SK-N-SH (cell line): ENCODE measurements at regions not wholly inside any gene's neighbourhood (a gene's known extent, or its start where the extent isn't known, plus 50 kb on each side); places are given as distances from the start of the nearest gene placed in this dataset.

Experiments used
- FOXM1 ChIP-seq: IDR thresholded peaks from 2 replicates; pipeline ENCODE4 v1.4.0; 2012; ENCODE audit warnings: low read depth, mild to moderate bottlenecking
- GABPA ChIP-seq: IDR thresholded peaks from 2 replicates; pipeline ENCODE4 v1.4.0; 2012; ENCODE audit warnings: low read depth, mild to moderate bottlenecking
- RAD21 ChIP-seq: IDR thresholded peaks from 2 replicates; pipeline ENCODE4 v1.6.1; 2012; ENCODE audit warnings: mild to moderate bottlenecking, low read length
- RCOR1 ChIP-seq: fragments of 150-350 bp; IDR thresholded peaks from 2 replicates; pipeline ENCODE4 v1.6.1; 2017; ENCODE audit warnings: antibody characterized with exemption, low read length
- RXRA ChIP-seq: IDR thresholded peaks from 2 replicates; pipeline ENCODE4 v1.4.0; 2012; ENCODE audit warnings: low read depth, mild to moderate bottlenecking, borderline replicate concordance
- TAF1 ChIP-seq: IDR thresholded peaks from 2 replicates; pipeline ENCODE4 v1.6.1; 2012; ENCODE audit warnings: low read depth, mild to moderate bottlenecking, low read length, moderate library complexity, borderline replicate concordance
- TEAD4 ChIP-seq: IDR thresholded peaks from 2 replicates; pipeline ENCODE4 v1.4.0; 2012; ENCODE audit warnings: mild to moderate bottlenecking, borderline replicate concordance; ENCODE audit not compliant: insufficient read depth
- TF ChIP-seq, protein P1 (sequence below): fragments of 200-600 bp; sonication (generic); IDR thresholded peaks from 2 replicates; pipeline ENCODE4 v1.6.1; 2017; ENCODE audit warnings: antibody characterized with exemption, mild to moderate bottlenecking, moderate library complexity

DNA sequence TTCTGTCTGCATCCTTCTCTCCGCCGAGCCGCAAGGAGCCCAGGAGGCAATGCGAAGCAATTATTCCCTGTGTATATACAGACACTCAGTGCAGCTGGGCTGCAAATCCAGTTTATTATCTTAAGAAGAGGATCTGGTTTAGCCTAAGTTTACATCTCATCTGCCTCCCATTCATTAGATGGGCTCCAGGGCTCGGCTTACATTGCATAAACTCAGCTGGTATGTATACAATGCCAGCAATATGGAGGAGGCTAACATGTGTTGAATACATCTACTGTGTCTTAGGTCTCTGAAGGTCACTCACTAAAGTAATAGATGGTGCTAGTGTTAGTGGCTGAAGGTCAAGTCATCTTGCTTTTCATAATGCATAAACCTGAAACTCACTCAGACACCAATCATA is 996.8 kb downstream of the KCNMA1 start:
- TF ChIP-seq FOXM1 (no peak), RCOR1 (no peak), RAD21 (no peak), TEAD4 (no peak), TAF1 (no peak), RXRA (no peak), GABPA (no peak)
- TF ChIP-seq, protein P1, sequence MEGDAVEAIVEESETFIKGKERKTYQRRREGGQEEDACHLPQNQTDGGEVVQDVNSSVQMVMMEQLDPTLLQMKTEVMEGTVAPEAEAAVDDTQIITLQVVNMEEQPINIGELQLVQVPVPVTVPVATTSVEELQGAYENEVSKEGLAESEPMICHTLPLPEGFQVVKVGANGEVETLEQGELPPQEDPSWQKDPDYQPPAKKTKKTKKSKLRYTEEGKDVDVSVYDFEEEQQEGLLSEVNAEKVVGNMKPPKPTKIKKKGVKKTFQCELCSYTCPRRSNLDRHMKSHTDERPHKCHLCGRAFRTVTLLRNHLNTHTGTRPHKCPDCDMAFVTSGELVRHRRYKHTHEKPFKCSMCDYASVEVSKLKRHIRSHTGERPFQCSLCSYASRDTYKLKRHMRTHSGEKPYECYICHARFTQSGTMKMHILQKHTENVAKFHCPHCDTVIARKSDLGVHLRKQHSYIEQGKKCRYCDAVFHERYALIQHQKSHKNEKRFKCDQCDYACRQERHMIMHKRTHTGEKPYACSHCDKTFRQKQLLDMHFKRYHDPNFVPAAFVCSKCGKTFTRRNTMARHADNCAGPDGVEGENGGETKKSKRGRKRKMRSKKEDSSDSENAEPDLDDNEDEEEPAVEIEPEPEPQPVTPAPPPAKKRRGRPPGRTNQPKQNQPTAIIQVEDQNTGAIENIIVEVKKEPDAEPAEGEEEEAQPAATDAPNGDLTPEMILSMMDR = no peak
